Testis (tissue), 2 donors: ENCODE measurements at regions not wholly inside any gene's neighbourhood (a gene's known extent, or its start where the extent isn't known, plus 50 kb on each side); places are given as distances from the start of the nearest gene placed in this dataset.

Experiments
- CTCF ChIP-seq, 3 experiments: fragments of 450-650 bp in 2 of 3; fragments of 200-600 bp in 1 of 3; sonication (generic) in 1 of 3; IDR thresholded peaks; one replicate each; pipeline ENCODE4 v1.5.1; 2016 to 2019; ENCODE audit warnings: antibody characterized with exemption in 3 of 3, mild to moderate bottlenecking in 2 of 3, moderate library complexity in 1 of 3
- POLR2A ChIP-seq: fragments of 450-650 bp; IDR thresholded peaks from one replicate; pipeline ENCODE4 v1.6.1; 2017; ENCODE audit warnings: antibody characterized with exemption, mild to moderate bottlenecking, moderate library complexity

DNA sequence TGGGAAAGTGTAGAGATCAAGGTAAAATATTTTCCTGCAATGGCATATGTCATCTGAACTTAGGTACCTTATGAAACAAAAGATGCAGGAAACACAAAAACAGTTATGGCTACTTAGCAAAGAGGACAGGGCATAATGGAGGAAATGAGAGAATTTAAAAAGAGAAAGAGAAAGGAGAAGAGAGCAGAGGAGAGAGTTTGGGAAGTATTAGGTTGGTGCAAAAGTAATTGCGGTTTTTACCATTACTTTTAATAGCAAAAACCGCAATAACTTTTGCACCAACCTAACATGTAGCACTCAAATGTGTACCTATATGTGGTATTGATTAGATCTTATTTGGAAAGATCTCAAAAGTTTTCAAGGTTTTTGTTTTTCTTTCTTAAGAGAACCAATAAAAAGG is 160.1 kb upstream of the ACTBL2 start:
- TF ChIP-seq CTCF (IDR thresholded peaks at IDR 0.05) (no peak), POLR2A (no peak)
